Breast epithelium (tissue), 4 donors: ENCODE measurements at regions not wholly inside any gene's neighbourhood (a gene's known extent, or its start where the extent isn't known, plus 50 kb on each side); places are given as distances from the start of the nearest gene placed in this dataset.

ENCODE experiments used
- DNase-seq, 2 donors: peaks; one replicate each; pipeline ENCODE4 v3.0.0-alpha.2; 2019; ENCODE audit warnings: low spot score in 2 of 2
- H3K27ac ChIP-seq, 2 donors: fragments of 200-600 bp; sonication (generic) in 1 of 2; one replicate each; pipeline ENCODE4 v1.5.1; 2016 to 2019; ENCODE audit warnings: mild to moderate bottlenecking in 1 of 2
- H3K27me3 ChIP-seq, 2 donors: fragments of 200-600 bp; sonication (generic) in 1 of 2; one replicate each; pipeline versions ENCODE4 v1.5.1 to v1.6.0; 2017 to 2019; ENCODE audit warnings: control low read depth in 1 of 2, mild to moderate bottlenecking in 1 of 2
- H3K36me3 ChIP-seq: fragments of 200-600 bp; one replicate; pipeline ENCODE4 v1.5.1; 2019
- H3K4me1 ChIP-seq, 2 donors: fragments of 200-600 bp; sonication (generic); one replicate each; pipeline ENCODE4 v1.5.1; 2016 to 2019; ENCODE audit warnings: control low read depth in 1 of 2
- H3K4me3 ChIP-seq, 3 donors: fragments of 200-600 bp; sonication (generic); 1 replicate in 2 of 3; 2 replicates in 1 of 3; pipeline ENCODE4 v1.5.1; 2016 to 2019; ENCODE audit warnings: mild to moderate bottlenecking in 3 of 3, moderate library complexity in 2 of 3
- H3K9me3 ChIP-seq, 2 donors: fragments of 200-600 bp; sonication (generic) in 1 of 2; one replicate each; pipeline ENCODE4 v1.5.1; 2016 to 2019; ENCODE audit warnings: control low read depth in 1 of 2
- POLR2A ChIP-seq: fragments of 450-650 bp; IDR thresholded peaks from one replicate; pipeline ENCODE4 v1.6.1; 2016; ENCODE audit warnings: antibody characterized with exemption, mild to moderate bottlenecking, moderate library complexity
- POLR2AphosphoS5 ChIP-seq, 3 donors: sonication (generic); formaldehyde crosslinking; IDR thresholded peaks; one replicate each; pipeline ENCODE4 v1.6.1; 2017; ENCODE audit warnings: antibody characterized with exemption in 3 of 3
- intact Hi-C: fragments of 100-400 bp; cut with DNase I; formaldehyde crosslinking; loops from one replicate; pipeline ENCODE4 v1.15.1; 2023; ENCODE audit warnings: low total_unique reads
- TF ChIP-seq, protein P1 (sequence below), 3 donors: fragments of 450-650 bp; IDR thresholded peaks; one replicate each; pipeline ENCODE4 v1.5.1; 2016 to 2017; ENCODE audit warnings: antibody characterized with exemption in 3 of 3, mild to moderate bottlenecking in 3 of 3, moderate library complexity in 3 of 3

DNA sequence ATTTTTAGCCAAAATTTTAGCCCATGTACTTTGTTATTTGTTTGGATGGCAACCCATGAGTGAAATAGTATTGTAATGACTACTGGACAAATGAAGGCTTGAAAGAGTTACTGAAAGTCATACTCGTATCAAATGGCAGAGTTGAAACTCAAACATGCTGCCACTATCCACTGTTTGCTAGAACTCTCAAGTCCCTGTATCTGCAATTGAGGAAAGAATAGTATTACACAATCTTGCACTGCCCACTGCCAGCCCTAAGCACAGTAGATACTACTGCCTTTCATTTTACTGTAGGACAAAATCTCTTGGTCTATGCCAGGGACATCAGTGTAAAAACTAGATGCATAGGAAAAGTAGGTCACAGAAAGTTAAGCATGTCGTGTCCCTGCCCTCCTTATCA lies 581.1 kb upstream of the PLXNA2 start:
- intact Hi-C loops, result no loop called here
- Histone ChIP-seq H3K27me3 (no peaks in the 10 kb centered on the region), H3K36me3 (no peaks in the 10 kb centered on the region), H3K9me3 (no peaks in the 10 kb centered on the region), H3K27ac (no peak overlapping the region), H3K4me1 (no peaks in the 10 kb centered on the region), H3K4me3 (no peak overlapping the region)
- TF ChIP-seq POLR2AphosphoS5 (IDR thresholded peaks at IDR 0.05), result no peak
- DNase-seq, result no peak

DNA sequence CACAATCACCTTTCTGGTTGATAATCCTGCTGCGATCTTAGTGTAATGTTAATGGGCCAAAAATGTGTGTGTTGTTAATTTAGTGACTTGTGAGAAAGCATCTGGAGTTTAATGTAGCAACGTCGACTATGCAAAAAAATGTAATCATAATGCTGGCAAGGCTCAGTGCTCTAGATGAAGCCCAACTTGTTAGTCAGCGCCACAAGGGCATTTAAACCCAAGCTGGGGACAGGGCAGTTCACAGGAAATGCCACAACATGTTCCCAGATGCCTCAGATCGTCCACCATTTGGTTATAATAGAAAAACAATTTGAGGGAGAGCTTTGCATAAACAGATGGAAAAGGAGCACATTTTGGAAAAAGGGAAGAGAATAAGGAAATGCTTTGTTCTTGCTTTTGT lies 585.4 kb upstream of the PLXNA2 start:
- intact Hi-C loops, result no loop called here
- TF ChIP-seq, protein P1, sequence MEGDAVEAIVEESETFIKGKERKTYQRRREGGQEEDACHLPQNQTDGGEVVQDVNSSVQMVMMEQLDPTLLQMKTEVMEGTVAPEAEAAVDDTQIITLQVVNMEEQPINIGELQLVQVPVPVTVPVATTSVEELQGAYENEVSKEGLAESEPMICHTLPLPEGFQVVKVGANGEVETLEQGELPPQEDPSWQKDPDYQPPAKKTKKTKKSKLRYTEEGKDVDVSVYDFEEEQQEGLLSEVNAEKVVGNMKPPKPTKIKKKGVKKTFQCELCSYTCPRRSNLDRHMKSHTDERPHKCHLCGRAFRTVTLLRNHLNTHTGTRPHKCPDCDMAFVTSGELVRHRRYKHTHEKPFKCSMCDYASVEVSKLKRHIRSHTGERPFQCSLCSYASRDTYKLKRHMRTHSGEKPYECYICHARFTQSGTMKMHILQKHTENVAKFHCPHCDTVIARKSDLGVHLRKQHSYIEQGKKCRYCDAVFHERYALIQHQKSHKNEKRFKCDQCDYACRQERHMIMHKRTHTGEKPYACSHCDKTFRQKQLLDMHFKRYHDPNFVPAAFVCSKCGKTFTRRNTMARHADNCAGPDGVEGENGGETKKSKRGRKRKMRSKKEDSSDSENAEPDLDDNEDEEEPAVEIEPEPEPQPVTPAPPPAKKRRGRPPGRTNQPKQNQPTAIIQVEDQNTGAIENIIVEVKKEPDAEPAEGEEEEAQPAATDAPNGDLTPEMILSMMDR (IDR thresholded peaks at IDR 0.05), result no peak
- TF ChIP-seq POLR2A (no peak), POLR2AphosphoS5 (IDR thresholded peaks at IDR 0.05) (no peak)
- Histone ChIP-seq H3K4me1 (no peaks in the 10 kb centered on the region), H3K27me3 (no peaks in the 10 kb centered on the region), H3K9me3 (no peaks in the 10 kb centered on the region), H3K4me3 (no peak overlapping the region), H3K36me3 (no peaks in the 10 kb centered on the region), H3K27ac (no peak overlapping the region)
- DNase-seq, result no peak

DNA sequence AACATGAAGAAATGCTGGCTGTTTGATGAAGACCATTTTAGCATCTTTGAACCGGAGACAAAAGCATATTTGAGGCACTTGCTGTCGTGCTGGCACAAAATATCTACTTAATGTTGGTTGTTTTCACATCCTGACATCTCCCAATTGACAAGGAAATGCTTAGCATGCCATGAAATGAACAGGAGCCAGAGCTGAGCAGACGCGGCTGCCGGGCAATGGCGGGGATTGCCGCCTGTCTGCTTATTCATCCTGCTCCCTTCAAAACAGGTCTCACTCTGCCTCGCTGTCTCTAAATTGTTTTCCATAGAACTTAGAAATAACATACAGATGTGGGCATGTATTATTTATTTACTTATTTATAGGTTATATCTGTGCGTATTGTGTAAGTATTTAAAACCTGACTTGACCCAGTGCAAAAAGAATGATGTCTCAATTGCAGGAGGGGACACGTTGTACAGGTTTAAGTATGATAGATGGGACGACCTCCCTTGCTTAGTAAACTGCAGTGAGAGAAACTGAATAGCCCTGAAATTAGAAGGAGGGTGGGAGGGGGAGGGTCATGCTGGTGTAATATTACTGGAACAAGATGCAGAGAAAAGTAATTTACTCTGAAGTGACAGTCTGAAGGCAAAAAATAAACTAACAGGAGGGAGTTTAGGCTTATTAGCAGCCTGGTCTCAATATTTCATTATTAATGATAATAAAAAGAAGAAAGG lies 590.4 kb upstream of the PLXNA2 start:
- Histone ChIP-seq H3K27ac (no peak overlapping the region), H3K9me3 (no peaks in the 10 kb centered on the region), H3K4me3 (no peak overlapping the region), H3K27me3 (no peaks in the 10 kb centered on the region), H3K36me3 (no peaks in the 10 kb centered on the region), H3K4me1 (no peaks in the 10 kb centered on the region)
- TF ChIP-seq POLR2A (no peak), POLR2AphosphoS5 (IDR thresholded peaks at IDR 0.05) (no peak)
- TF ChIP-seq, protein P1 (IDR thresholded peaks at IDR 0.05), result no peak
- intact Hi-C loops, result no loop called here
- DNase-seq, result no peak

DNA sequence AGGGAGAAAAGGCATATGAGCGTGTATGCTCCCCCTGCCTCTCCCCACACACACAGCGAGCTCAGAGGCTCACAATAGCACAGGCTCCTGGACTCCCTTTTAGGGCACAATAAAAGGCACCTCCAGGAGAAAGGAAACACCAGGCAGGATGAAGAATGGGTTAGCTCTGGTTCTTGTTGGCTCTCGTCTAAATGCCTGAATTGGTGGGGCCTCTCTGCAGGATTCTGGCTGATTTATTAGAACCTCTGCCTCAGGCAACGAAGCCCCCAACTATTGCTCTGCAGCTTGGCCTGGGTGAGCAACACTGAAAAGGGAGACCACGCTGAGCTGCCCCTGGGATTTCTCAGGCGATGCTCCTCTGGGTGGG lies 590.9 kb upstream of the PLXNA2 start:
- no peak for DNase-seq
- Histone ChIP-seq H3K4me1 (no peaks in the 10 kb centered on the region), H3K27me3 (no peaks in the 10 kb centered on the region), H3K9me3 (no peaks in the 10 kb centered on the region), H3K4me3 (no peak overlapping the region), H3K27ac (no peak overlapping the region), H3K36me3 (no peaks in the 10 kb centered on the region)
- intact Hi-C loops, result no loop called here
- TF ChIP-seq POLR2A (no peak), POLR2AphosphoS5 (IDR thresholded peaks at IDR 0.05) (no peak)
- TF ChIP-seq, protein P1 (IDR thresholded peaks at IDR 0.05), result no peak

DNA sequence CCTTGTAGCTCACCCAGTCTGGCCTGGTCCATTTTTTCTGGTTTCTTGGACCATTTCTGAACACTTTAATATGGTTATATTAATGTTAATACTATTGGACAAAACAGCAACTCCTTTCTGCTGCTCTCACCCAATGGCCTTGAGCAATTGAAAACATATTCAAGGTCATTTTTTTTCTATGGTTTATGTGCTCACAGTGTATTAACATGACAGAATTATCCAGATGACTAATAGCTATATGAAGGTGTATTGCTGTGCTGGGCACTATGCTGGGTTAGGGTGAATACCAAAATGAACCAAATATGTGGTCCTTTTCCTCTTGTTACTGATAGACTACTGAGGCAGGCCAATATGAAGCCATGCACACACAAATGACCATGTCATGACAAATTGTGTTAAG lies 591.6 kb upstream of the PLXNA2 start:
- Histone ChIP-seq H3K9me3 (no peaks in the 10 kb centered on the region), H3K4me3 (no peak overlapping the region), H3K36me3 (no peaks in the 10 kb centered on the region), H3K4me1 (no peaks in the 10 kb centered on the region), H3K27me3 (no peaks in the 10 kb centered on the region), H3K27ac (no peak overlapping the region)
- intact Hi-C loops, result no loop called here
- DNase-seq, result no peak
- TF ChIP-seq POLR2A, result no peak

DNA sequence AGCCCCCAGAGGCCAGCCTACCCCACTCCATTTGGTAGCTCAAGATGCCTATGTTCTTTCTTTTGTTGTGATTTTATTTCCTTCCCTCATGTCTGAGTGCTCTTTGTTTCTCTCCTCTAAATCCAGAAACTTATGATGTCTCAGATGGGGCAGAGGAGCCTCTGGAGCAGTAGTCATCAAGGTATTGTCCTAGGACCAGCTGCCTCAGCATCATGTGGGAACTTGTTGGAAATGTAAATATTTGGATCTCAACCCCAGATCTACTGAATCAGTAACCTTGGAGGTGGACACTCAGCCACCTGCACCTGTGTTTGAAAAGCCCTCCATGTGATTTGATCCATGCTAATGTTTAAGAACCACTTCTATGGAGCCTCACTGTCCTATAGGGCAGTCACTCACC lies 593.1 kb upstream of the PLXNA2 start:
- no peak overlapping the region for H3K27ac ChIP-seq
- H3K4me3 ChIP-seq, result no peak overlapping the region
- no peaks in the 10 kb centered on the region for H3K4me1 ChIP-seq
- no peak for TF ChIP-seq POLR2AphosphoS5 (IDR thresholded peaks at IDR 0.05)
- TF ChIP-seq, protein P1 (IDR thresholded peaks at IDR 0.05), result no peak
- no peak for TF ChIP-seq POLR2A
- H3K27me3 ChIP-seq, result no peaks in the 10 kb centered on the region
- H3K9me3 ChIP-seq, result no peaks in the 10 kb centered on the region
- no peak for DNase-seq
- H3K36me3 ChIP-seq, result no peaks in the 10 kb centered on the region
- intact Hi-C loops, result no loop called here
